ENCODE measurements at regions not wholly inside any gene's neighbourhood (a gene's known extent, or its start where the extent isn't known, plus 50 kb on each side); places are given as distances from the start of the nearest gene placed in this dataset.

DNA sequence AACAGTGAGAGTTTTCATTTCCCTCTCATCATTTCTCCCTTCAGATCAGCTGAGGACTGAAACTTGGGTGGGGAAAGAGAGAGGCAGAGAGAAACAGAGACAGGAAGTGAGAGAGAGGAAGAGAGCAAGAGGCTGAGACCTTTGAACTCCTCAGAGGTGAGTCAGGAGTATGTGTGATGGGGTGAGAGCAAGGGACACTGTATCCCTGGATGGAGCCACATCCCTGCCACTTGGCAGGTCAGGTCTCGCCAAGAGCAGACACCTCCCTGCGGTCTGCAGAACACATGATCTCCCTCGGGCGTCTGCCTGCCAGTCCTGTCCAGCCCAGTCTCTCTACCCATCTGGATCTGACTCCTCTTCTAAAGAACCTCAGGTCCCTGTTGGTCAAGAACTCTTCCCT lies 62.7 kb upstream of the SYNDIG1 start:
- H3K4me3 ChIP-seq: no peak overlapping the region
- TF ChIP-seq, protein P1, sequence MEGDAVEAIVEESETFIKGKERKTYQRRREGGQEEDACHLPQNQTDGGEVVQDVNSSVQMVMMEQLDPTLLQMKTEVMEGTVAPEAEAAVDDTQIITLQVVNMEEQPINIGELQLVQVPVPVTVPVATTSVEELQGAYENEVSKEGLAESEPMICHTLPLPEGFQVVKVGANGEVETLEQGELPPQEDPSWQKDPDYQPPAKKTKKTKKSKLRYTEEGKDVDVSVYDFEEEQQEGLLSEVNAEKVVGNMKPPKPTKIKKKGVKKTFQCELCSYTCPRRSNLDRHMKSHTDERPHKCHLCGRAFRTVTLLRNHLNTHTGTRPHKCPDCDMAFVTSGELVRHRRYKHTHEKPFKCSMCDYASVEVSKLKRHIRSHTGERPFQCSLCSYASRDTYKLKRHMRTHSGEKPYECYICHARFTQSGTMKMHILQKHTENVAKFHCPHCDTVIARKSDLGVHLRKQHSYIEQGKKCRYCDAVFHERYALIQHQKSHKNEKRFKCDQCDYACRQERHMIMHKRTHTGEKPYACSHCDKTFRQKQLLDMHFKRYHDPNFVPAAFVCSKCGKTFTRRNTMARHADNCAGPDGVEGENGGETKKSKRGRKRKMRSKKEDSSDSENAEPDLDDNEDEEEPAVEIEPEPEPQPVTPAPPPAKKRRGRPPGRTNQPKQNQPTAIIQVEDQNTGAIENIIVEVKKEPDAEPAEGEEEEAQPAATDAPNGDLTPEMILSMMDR (IDR thresholded peaks at IDR 0.05): no peak
- ATAC-seq (no peak), DNase-seq (no peak)
- intact Hi-C loops (cut with DNase I): no loop called here
- no peaks in the 10 kb centered on the region for H3K9me3 ChIP-seq
- no peaks in the 10 kb centered on the region for H3K27me3 ChIP-seq (ENCODE audit: low read depth)
- no peaks in the 10 kb centered on the region for H3K4me1 ChIP-seq
- no peak overlapping the region for H3K27ac ChIP-seq
- no peaks in the 10 kb centered on the region for H3K36me3 ChIP-seq

- intact Hi-C loops (cut with DNase I): no loop called here
- no peak overlapping the region for H3K27ac ChIP-seq
- TF ChIP-seq, protein P1 (IDR thresholded peaks at IDR 0.05): no peak
- no peak overlapping the region for H3K4me3 ChIP-seq
- ATAC-seq: no peak
- no peaks in the 10 kb centered on the region for H3K4me1 ChIP-seq
- no peaks in the 10 kb centered on the region for H3K27me3 ChIP-seq (ENCODE audit: low read depth)
- H3K9me3 ChIP-seq: no peaks in the 10 kb centered on the region
- DNase-seq: no peak
- no peaks in the 10 kb centered on the region for H3K36me3 ChIP-seq
Observed at GRCh38 chr20:24406251-24406650, 63.2 kb upstream of the SYNDIG1 start.

GRCh38 chr20:24405810-24406209 lies 63.6 kb upstream of the SYNDIG1 start:
- H3K4me1 ChIP-seq: no peaks in the 10 kb centered on the region
- no peak overlapping the region for H3K4me3 ChIP-seq
- no peaks in the 10 kb centered on the region for H3K27me3 ChIP-seq (ENCODE audit: low read depth)
- ATAC-seq (no peak), DNase-seq (no peak)
- H3K9me3 ChIP-seq: no peaks in the 10 kb centered on the region
- intact Hi-C loops (cut with DNase I): no loop called here
- TF ChIP-seq, protein P1 (IDR thresholded peaks at IDR 0.05): no peak
- no peak overlapping the region for H3K27ac ChIP-seq
- no peaks in the 10 kb centered on the region for H3K36me3 ChIP-seq

DNA sequence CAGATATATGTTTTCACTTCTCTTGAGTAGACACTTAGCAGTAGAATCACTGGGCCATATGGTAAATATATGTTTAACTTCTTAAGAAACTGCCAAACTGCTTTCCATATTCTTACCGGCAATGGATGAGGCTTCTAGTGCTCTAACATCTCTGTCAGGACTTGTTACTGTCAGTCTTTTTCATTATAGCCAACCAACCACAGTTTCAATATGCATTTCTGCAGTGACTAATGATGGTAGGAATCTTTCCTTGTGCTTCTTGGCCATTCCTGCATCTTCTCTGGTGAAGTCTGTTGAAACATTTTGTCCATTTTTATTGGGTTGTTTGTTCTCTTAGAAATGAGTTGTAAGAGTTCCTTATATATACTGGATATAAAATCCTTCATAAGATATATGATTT lies 66.0 kb upstream of the SYNDIG1 start:
- no peaks in the 10 kb centered on the region for H3K27me3 ChIP-seq (ENCODE audit: low read depth)
- H3K9me3 ChIP-seq: no peaks in the 10 kb centered on the region
- no peak overlapping the region for H3K4me3 ChIP-seq
- DNase-seq: no peak
- H3K4me1 ChIP-seq: no peaks in the 10 kb centered on the region
- TF ChIP-seq, protein P1 (IDR thresholded peaks at IDR 0.05): no peak
- intact Hi-C loops (cut with DNase I): no loop called here
- no peak overlapping the region for H3K27ac ChIP-seq
- no peak for ATAC-seq
- no peaks in the 10 kb centered on the region for H3K36me3 ChIP-seq

- Histone ChIP-seq H3K9me3 (no peaks in the 10 kb centered on the region), H3K36me3 (no peaks in the 10 kb centered on the region), H3K27ac (no peak overlapping the region), H3K4me1 (no peaks in the 10 kb centered on the region), H3K4me3 (no peak overlapping the region), H3K27me3 (ENCODE audit: low read depth) (no peaks in the 10 kb centered on the region)
- DNase-seq (no peak), ATAC-seq (no peak)
- intact Hi-C loops (cut with DNase I): no loop called here
- TF ChIP-seq, protein P1 (IDR thresholded peaks at IDR 0.05): no peak
Observed at GRCh38 chr20:24402188-24402587, 67.2 kb upstream of the SYNDIG1 start.

- DNase-seq (no peak), ATAC-seq (no peak)
- TF ChIP-seq, protein P1 (IDR thresholded peaks at IDR 0.05): no peak
- H3K36me3 ChIP-seq: no peaks in the 10 kb centered on the region
- intact Hi-C loops (cut with DNase I): no loop called here
- H3K4me3 ChIP-seq: no peak overlapping the region
- H3K27ac ChIP-seq: no peak overlapping the region
- peaks cover 6% of the 10 kb centered on the region for H3K27me3 ChIP-seq (ENCODE audit: low read depth)
- H3K9me3 ChIP-seq: no peaks in the 10 kb centered on the region
- no peaks in the 10 kb centered on the region for H3K4me1 ChIP-seq
Observed at GRCh38 chr20:24395151-24395550, 74.3 kb upstream of the SYNDIG1 start.
